Choroid plexus epithelial cell (primary cell): ENCODE measurements at regions not wholly inside any gene's neighbourhood (a gene's known extent, or its start where the extent isn't known, plus 50 kb on each side); places are given as distances from the start of the nearest gene placed in this dataset.

Experiments
- DNase-seq: peaks from one replicate; pipeline ENCODE4 v3.0.0-alpha.2; 2010; ENCODE audit warnings: low read depth
- H3K4me3 ChIP-seq: 2 replicates; pipeline ENCODE4 v1.5.1; 2011; ENCODE audit warnings: low read depth, mild to moderate bottlenecking, control low read depth, low read length, moderate library complexity
- CTCF ChIP-seq: conservative IDR thresholded peaks from 2 replicates; pipeline ENCODE4 v1.5.1; 2011; ENCODE audit warnings: low read depth, mild to moderate bottlenecking, control low read depth, inconsistent platforms, low read length, moderate library complexity

- DNase-seq = no peak
- no peak overlapping the region for H3K4me3 ChIP-seq
- no peak for TF ChIP-seq CTCF
Measured at GRCh38 chr3:10555263-10555662, 49.9 kb upstream of the ATP2B2 start.

- no peak overlapping the region for H3K4me3 ChIP-seq
- no peak for TF ChIP-seq CTCF
- no peak for DNase-seq
Measured at GRCh38 chr3:10556312-10556711, 50.9 kb upstream of the ATP2B2 start.

- TF ChIP-seq CTCF = no peak
- no peak overlapping the region for H3K4me3 ChIP-seq
- DNase-seq = no peak
Measured at GRCh38 chr3:10557250-10557649, 51.9 kb upstream of the ATP2B2 start.

DNA sequence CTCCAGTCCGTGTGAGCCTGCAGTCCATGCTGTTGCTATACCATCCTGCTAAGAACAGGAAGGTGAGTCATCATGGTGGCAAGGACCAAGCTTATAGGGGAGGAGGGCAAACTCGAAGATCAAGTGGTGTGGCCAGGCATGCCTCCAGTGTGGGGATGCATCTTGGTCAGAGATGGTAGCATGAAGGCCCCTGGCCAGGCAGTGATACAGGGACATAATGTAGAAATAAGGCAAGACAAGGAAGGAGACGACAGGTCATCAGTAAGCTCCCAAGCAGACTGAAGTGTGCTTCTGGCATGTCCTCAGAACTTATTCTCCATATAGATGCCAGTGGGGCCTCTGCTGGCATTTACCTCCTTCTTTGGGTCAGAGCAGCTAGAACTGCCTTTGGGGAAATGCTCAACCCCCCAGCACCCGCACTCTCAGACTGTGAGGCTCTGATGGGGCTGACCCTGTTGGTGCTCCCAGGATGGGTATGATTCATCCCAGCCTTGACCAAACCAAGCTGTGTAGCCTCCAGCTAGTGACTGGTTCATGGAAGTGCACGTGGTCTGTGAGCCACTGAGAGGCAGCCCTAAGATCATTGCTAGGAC is 52.5 kb upstream of the ATP2B2 start:
- peak; percentile 42 for DNase-seq
- TF ChIP-seq CTCF = no peak
- H3K4me3 ChIP-seq = no peak overlapping the region

DNA sequence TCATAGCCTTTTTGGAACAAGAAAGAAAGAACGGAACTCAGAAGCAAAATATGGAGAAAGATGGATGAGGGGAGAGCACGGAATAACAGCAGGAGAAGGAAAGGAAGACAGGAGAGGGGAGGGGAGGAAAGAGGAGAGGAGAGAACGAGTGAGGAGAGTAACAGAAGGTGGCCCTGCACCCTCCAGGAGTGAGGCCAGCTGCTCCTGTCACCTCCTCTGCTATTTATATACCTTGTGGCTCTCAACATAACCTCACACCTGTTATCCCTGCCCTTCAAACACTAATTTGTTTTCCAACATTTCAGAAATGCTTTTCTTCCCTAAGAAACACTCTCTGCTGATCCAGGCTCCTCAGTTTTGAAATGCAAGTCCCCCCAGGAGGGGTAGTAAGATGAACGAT is 53.4 kb upstream of the ATP2B2 start:
- H3K4me3 ChIP-seq = no peak overlapping the region
- no peak for DNase-seq
- TF ChIP-seq CTCF = no peak

DNA sequence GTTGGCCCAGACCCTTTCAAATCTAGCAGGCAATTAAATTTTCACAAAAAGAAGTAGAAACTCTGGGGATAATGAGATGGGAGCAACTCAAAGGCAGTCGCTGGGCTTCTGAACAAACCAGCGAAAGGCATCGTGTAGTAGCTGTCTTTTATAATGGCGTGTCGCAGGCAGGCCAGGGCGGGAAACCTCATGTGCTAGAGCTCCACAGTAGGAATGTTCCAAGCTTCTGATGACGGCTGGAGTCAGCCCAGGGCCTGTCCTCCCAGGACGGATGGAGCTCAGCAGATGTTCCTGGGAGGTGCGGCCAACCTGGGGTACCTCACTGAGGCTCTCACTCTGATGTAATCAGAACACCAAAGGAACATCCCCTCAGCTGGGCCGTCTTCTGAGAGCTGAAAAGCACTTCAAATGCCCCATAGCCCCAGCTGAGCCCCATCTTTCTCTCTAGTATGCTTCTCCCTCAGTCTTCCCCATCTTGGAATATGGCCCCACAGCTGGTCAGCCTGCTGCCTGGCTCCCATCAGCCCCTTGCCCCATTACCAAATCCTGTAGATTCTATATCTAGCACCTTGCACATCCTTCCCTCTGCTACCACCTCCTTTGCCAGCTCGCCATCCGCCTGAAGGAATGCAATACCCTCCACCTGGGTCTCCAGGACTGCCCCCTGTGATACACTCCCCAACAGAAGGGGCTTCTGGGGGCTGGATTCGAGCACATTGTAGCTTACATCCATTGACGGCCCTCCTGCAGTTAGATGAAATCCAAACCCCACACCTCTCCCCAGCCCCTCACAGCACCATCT is 54.9 kb upstream of the ATP2B2 start:
- DNase-seq = no peak
- no peak for TF ChIP-seq CTCF
- no peak overlapping the region for H3K4me3 ChIP-seq
